ENCODE measurements at regions not wholly inside any gene's neighbourhood (a gene's known extent, or its start where the extent isn't known, plus 50 kb on each side); places are given as distances from the start of the nearest gene placed in this dataset.

- H4K20me1 ChIP-seq (ENCODE audit: control insufficient read depth, extremely low read depth, insufficient read depth, low read length): no peaks in the 10 kb centered on the region
- TF ChIP-seq CTCF (optimal IDR thresholded peaks at IDR 0.05 in 1 of 3, IDR thresholded peaks at IDR 0.05 in 1 of 3, conservative IDR thresholded peaks at IDR 0.05 in 1 of 3; ENCODE audit: extremely low read depth in 1 of 3, insufficient read depth in 2 of 3, low read length in 3 of 3) (no peak), EZH2 (IDR thresholded peaks at IDR 0.05; ENCODE audit: low read length) (no peak)
- H2AFZ ChIP-seq (ENCODE audit: control insufficient read depth, low read length): no peak overlapping the region
- peaks cover 3% of the 10 kb centered on the region for H3K27me3 ChIP-seq (ENCODE audit: control insufficient read depth, extremely low read depth, insufficient read depth, low read length)
- dilution Hi-C loops (cut with MboI; ENCODE audit: extremely low pct_ligation_motif_present, low sequenced_read_pairs): no loop called here
- FAIRE-seq (no peak), DNase-seq (ENCODE audit: low read depth, low spot score) (no peak)
- H3K27ac ChIP-seq (ENCODE audit: control insufficient read depth, insufficient read depth, low read length): no peak overlapping the region
- H3K4me1 ChIP-seq (ENCODE audit: control insufficient read depth, extremely low read depth, insufficient read depth, low read length): no peaks in the 10 kb centered on the region
- no peak overlapping the region for H3K4me3 ChIP-seq (ENCODE audit: control insufficient read depth in 2 of 3, extremely low read depth in 1 of 3, insufficient read depth in 2 of 3, low read depth in 1 of 3, low read length in 3 of 3)
- no peaks in the 10 kb centered on the region for H3K79me2 ChIP-seq (ENCODE audit: control insufficient read depth, insufficient read depth, low read length)
- H3K9me1 ChIP-seq (ENCODE audit: control insufficient read depth, extremely low read depth, insufficient read depth, low read length): peaks cover 2% of the 10 kb centered on the region
- H3K4me2 ChIP-seq (ENCODE audit: control insufficient read depth, extremely low read depth, insufficient read depth, low read depth, low read length): no peak overlapping the region
- no peaks in the 10 kb centered on the region for H3K36me3 ChIP-seq (ENCODE audit: control insufficient read depth in 2 of 2, extremely low read depth in 1 of 2, insufficient read depth in 2 of 2, low read length in 2 of 2)
- H3K9ac ChIP-seq (ENCODE audit: control insufficient read depth, extremely low read depth, insufficient read depth, low read length): no peak overlapping the region
- no peaks in the 10 kb centered on the region for H3K9me3 ChIP-seq (ENCODE audit: control insufficient read depth, low read depth, low read length)
Measured at GRCh38 chr22:27144321-27144720, 486.9 kb downstream of the MIAT start.

GRCh38 chr22:27146866-27147633, 489.7 kb downstream of the MIAT start:
- TF ChIP-seq CTCF (optimal IDR thresholded peaks at IDR 0.05 in 1 of 3, IDR thresholded peaks at IDR 0.05 in 1 of 3, conservative IDR thresholded peaks at IDR 0.05 in 1 of 3; ENCODE audit: extremely low read depth in 1 of 3, insufficient read depth in 2 of 3, low read length in 3 of 3) (no peak), EZH2 (IDR thresholded peaks at IDR 0.05; ENCODE audit: low read length) (no peak)
- DNase-seq (ENCODE audit: low read depth, low spot score) (no peak), FAIRE-seq (no peak)
- Histone ChIP-seq H3K27me3 (ENCODE audit: control insufficient read depth, extremely low read depth, insufficient read depth, low read length) (peaks cover 3% of the 10 kb centered on the region), H2AFZ (ENCODE audit: control insufficient read depth, low read length) (no peak overlapping the region), H3K36me3 (ENCODE audit: control insufficient read depth in 2 of 2, extremely low read depth in 1 of 2, insufficient read depth in 2 of 2, low read length in 2 of 2) (no peaks in the 10 kb centered on the region), H4K20me1 (ENCODE audit: control insufficient read depth, extremely low read depth, insufficient read depth, low read length) (no peaks in the 10 kb centered on the region), H3K79me2 (ENCODE audit: control insufficient read depth, insufficient read depth, low read length) (no peaks in the 10 kb centered on the region), H3K27ac (ENCODE audit: control insufficient read depth, insufficient read depth, low read length) (no peak overlapping the region), H3K9me3 (ENCODE audit: control insufficient read depth, low read depth, low read length) (no peaks in the 10 kb centered on the region), H3K4me1 (ENCODE audit: control insufficient read depth, extremely low read depth, insufficient read depth, low read length) (peaks cover 12% of the 10 kb centered on the region), H3K4me2 (ENCODE audit: control insufficient read depth, extremely low read depth, insufficient read depth, low read depth, low read length) (no peak overlapping the region), H3K9me1 (ENCODE audit: control insufficient read depth, extremely low read depth, insufficient read depth, low read length) (no peaks in the 10 kb centered on the region), H3K4me3 (ENCODE audit: control insufficient read depth in 2 of 3, extremely low read depth in 1 of 3, insufficient read depth in 2 of 3, low read depth in 1 of 3, low read length in 3 of 3) (no peak overlapping the region), H3K9ac (ENCODE audit: control insufficient read depth, extremely low read depth, insufficient read depth, low read length) (no peak overlapping the region)
- dilution Hi-C loops (cut with MboI; ENCODE audit: extremely low pct_ligation_motif_present, low sequenced_read_pairs): no loop called here

All from keratinocyte (primary cell).